Right hindlimb (tissue), 1 donor: ENCODE measurements at regions not wholly inside any gene's neighbourhood (a gene's known extent, or its start where the extent isn't known, plus 50 kb on each side); places are given as distances from the start of the nearest gene placed in this dataset.
A peak's percentile ranks its signal among the peaks of the same experiment; 100 is the strongest.

Experiments
- DNase-seq: peaks from one replicate; pipeline ENCODE4 v3.0.0-alpha.2; 2018

DNA sequence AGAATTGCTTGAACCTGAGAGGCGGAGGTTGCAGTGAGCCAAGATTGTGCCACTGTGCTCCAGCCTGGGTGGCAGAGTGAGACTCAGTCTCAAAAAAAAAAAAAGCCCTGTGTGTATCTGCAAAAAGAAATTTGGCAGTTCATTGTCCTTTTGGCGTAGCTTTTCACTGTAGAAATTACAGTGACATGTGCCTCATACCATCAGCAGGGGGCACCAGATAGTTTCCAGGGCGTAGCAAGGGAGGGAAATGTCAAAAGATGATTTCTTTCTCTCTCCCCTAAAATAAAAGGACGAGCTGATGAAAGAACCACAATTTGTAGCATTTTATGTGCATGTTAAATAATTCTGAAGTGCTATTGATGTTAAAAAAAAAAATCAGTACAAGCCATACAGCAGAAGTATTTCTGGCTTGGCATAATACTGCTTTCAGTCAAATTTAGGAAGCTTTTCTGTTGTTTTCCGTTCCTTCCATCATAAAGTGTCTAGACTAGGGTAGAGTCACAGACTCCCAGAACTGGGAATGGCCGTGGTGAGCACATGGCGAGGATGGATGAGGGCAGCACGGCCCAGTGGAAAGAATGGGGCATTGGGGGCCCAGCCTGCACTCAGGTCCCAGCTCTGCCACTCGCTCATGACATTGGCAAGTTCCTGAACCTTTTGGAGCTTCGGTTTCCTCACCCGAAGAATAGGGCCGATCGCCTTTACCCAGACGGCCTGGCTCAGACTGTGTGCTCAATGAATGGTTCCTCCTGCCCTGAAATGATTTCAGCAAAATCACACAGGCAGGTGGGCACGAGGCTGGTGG is 59.8 kb upstream of the RPH3AL start:
- peak; percentile 67 for DNase-seq

- no peak for DNase-seq
Observed at GRCh38 chr17:411421-412120, 59.0 kb upstream of the RPH3AL start.

DNA sequence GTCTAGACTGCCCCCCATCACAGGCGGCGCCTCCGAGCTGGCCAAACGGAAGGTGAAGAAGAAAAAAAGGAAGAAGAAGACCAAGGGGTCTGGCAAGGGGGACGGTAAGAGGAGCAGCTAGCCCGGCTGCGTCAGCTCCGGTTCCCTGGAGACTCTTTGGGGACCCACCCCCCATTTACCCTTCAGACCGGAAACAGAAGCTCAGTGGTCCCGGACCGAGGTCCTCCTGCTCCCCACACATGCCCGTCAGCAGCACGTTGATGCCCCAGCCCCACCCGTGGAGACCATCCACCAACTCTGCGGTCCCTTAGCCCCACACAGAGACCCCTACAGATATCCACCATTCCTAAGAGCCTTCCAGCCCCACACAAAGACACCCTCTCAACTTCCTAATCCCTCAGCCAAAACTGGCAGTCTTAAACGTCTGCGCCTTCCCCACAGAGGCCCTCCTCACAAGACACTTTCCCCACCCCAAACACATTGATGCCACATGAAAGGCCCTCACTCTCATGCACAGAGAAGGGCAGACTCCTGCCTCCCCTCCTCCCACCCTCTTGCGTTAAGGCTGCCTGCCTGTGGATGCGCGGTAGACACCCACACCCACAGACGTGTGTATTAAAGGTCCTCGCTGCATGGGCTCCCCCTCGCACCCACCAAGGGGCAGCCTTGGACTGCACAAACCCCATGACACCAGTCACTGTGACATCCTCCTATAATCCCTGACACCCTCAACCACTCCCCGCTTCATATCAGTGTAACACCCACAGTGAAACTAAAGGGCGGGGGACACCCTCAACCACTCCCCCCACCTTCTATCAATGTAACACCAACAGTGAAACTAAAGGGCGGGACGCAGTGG is 58.2 kb upstream of the RPH3AL start:
- peak; percentile 64 for DNase-seq

- DNase-seq, result peak; percentile 100
Observed at GRCh38 chr17:409848-410542, 57.4 kb upstream of the RPH3AL start.

DNA sequence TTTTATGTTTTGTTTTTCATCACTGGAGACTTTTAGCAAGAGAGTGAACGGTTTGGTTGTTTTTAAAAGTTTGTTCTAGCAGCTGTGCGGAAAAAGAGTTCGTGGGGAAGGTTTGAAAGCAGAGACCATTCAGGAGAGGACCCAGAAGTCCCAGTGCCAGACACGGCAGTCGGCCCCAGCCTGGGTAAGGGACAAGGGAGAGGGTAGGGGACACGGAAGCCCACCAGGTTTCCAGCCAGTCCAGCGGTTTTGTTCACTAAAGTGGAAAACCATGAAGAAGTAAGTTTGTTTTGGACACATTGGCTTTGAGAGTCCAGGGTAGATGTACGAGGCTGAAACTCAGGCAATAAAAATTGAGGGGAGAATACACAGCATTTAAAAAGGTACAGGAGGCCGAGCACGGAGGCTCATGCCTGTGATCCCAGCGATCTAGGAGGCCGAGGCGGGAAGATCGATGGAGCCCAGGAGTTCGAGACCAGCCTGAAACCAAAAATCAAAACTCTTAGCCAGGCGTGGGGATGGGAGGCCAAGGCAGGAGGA is 56.8 kb upstream of the RPH3AL start:
- DNase-seq, result no peak

DNA sequence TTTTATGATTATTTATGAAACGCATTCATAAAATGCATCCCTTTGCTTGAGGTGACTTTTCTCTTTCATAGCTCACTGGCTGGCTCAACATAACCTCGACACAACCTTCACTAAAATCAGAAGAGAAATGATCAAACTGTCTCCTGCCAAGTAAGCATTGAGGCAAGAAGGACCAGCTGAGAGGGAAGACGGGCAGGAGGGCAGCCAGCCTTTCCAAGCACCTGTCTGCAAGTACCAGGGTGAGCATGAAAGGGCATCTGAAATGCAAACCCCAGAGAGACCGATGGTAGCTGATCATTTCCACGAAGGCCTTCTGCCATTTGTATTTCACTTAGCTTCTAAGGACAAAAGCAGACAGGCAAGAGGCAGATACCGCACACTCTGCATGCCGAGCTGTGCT is 52.1 kb upstream of the RPH3AL start:
- no peak for DNase-seq
